PC-3 (cell line): ENCODE measurements at regions not wholly inside any gene's neighbourhood (a gene's known extent, or its start where the extent isn't known, plus 50 kb on each side); places are given as distances from the start of the nearest gene placed in this dataset.

Experiments used
- ATAC-seq: fragments of 200-7000 bp; cut with Tn5 transposase; 2 replicates; pipeline ENCODE4 v1.9.1; 2020; ENCODE audit warnings: mild to moderate bottlenecking, moderate library complexity
- BruUV-seq: library from RNA; stranded (reverse); fragments of 400-500 nt; replicated peaks from 2 replicates; lab custom pipeline; 2021; lab: Mats Ljungman, UMichigan
- CTCF ChIA-PET: fragments of 300-600 bp; sonication (Branson Sonifier 250); formaldehyde crosslinking; loops from one replicate; lab custom pipeline; 2022; ENCODE audit warnings: antibody characterized with exemption; lab: Charles Lee
- POLR2A ChIA-PET: fragments of 300-600 bp; sonication (Branson Sonifier 250); formaldehyde crosslinking; loops from one replicate; lab custom pipeline; 2022; ENCODE audit warnings: antibody characterized with exemption; ENCODE audit not compliant: unreplicated experiment; lab: Charles Lee
- DNase-seq: peaks from one replicate; pipeline ENCODE4 v3.0.0-alpha.2; 2015
- H2AFZ ChIP-seq: fragments of 300-600 bp; sonication (generic); 2 replicates; pipeline ENCODE4 v1.6.0; 2016; ENCODE audit warnings: antibody characterized with exemption, low read length
- H3F3A ChIP-seq: fragments of 300-600 bp; sonication (generic); one replicate; pipeline ENCODE4 v1.6.0; 2017; ENCODE audit warnings: antibody characterized with exemption, low read length, control low read depth, mild to moderate bottlenecking; ENCODE audit not compliant: unreplicated experiment
- H3K27ac ChIP-seq: fragments of 300-600 bp; sonication (generic); 2 replicates; pipeline ENCODE4 v1.5.1; 2016; ENCODE audit warnings: mild to moderate bottlenecking, low read length
- H3K27me3 ChIP-seq: fragments of 300-600 bp; sonication (generic); 2 replicates; pipeline ENCODE4 v1.6.1; 2016; ENCODE audit warnings: low read length, mixed read lengths
- H3K36me3 ChIP-seq: fragments of 300-600 bp; sonication (generic); 2 replicates; pipeline ENCODE4 v1.6.1; 2016; ENCODE audit warnings: low read depth, mixed run types, low read length, mixed read lengths
- H3K4me1 ChIP-seq: fragments of 300-600 bp; sonication (generic); 2 replicates; pipeline ENCODE4 v1.5.1; 2016; ENCODE audit warnings: low read length; ENCODE audit not compliant: insufficient read depth
- H3K4me2 ChIP-seq: fragments of 300-600 bp; sonication (generic); 2 replicates; pipeline ENCODE4 v1.6.0; 2016; ENCODE audit warnings: low read length
- H3K4me3 ChIP-seq: fragments of 300-600 bp; sonication (generic); 2 replicates; pipeline ENCODE4 v1.5.1; 2016; ENCODE audit warnings: mild to moderate bottlenecking, low read length, mixed read lengths
- H3K79me2 ChIP-seq: fragments of 300-600 bp; sonication (generic); 2 replicates; pipeline ENCODE4 v1.6.1; 2017; ENCODE audit warnings: low read length, mixed read lengths
- H3K9ac ChIP-seq: fragments of 300-600 bp; sonication (generic); 2 replicates; pipeline ENCODE4 v1.6.0; 2016; ENCODE audit warnings: mild to moderate bottlenecking, low read length
- H3K9me2 ChIP-seq: fragments of 300-600 bp; sonication (generic); replicated peaks from 2 replicates; pipeline ENCODE4 v1.6.1; 2016; ENCODE audit warnings: mixed run types, low read length, mixed read lengths
- H3K9me3 ChIP-seq: fragments of 300-600 bp; sonication (generic); 2 replicates; pipeline ENCODE4 v1.6.1; 2016; ENCODE audit warnings: low read length, mixed read lengths
- H4K20me1 ChIP-seq: fragments of 300-600 bp; sonication (generic); 2 replicates; pipeline ENCODE4 v1.6.1; 2016; ENCODE audit warnings: low read length, mixed read lengths
- CTCF ChIP-seq: fragments of 300-600 bp; sonication (generic); conservative IDR thresholded peaks from 2 replicates; pipeline ENCODE4 v1.5.1; 2017; ENCODE audit warnings: antibody characterized with exemption, low read depth, mild to moderate bottlenecking, low read length
- EZH2 ChIP-seq: fragments of 300-600 bp; sonication (generic); IDR thresholded peaks from one replicate; pipeline ENCODE4 v1.6.1; 2017; ENCODE audit warnings: antibody characterized with exemption, mild to moderate bottlenecking, low read length; ENCODE audit not compliant: unreplicated experiment
- EZH2phosphoT487 ChIP-seq: fragments of 300-600 bp; sonication (generic); IDR thresholded peaks from 2 replicates; pipeline ENCODE4 v1.6.1; 2018; ENCODE audit warnings: mild to moderate bottlenecking, antibody characterized with exemption, low read length, borderline replicate concordance
- intact Hi-C: fragments of 100-400 bp; cut with micrococcal nuclease; formaldehyde crosslinking; loops from 2 replicates; pipeline ENCODE4 v1.9.0; 2023

DNA sequence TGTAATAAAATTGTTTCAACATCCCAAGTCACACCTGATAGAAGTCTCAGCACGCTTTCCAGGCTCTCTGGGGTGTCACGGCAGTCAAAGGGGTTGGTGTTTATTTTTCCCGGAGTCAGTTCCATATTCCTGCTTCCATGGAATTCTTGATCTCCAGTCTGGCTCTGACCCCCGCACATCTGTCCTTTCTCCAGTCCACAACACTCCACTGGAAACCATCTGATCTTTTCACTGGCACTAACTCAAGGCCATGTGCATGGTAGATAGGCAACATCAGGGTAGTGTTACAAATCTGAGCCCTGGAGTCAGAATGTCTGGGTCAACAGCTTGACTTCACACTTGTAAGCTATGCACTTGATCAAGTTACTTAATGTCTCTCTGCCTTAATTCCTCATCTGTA is 176.2 kb downstream of the WDR11 start:
- CTCF ChIA-PET = no interaction called here
- POLR2A ChIA-PET = no interaction called here
- H3K36me3 ChIP-seq = no peaks in the 10 kb centered on the region
- H2AFZ ChIP-seq = no peak overlapping the region
- no peak for ATAC-seq
- intact Hi-C loops = no loop called here
- H3F3A ChIP-seq = no peaks in the 10 kb centered on the region
- no peak overlapping the region for H3K9ac ChIP-seq
- DNase-seq = no peak
- H3K4me1 ChIP-seq = no peaks in the 10 kb centered on the region
- H3K27me3 ChIP-seq = peaks cover 17% of the 10 kb centered on the region; the same call in 1 of the 2 replicates
- no peak overlapping the region for H3K27ac ChIP-seq
- no peaks in the 10 kb centered on the region for H3K9me2 ChIP-seq
- H3K9me3 ChIP-seq = no peaks in the 10 kb centered on the region
- no TSS peak for BruUV-seq
- H4K20me1 ChIP-seq = no peaks in the 10 kb centered on the region
- no peak overlapping the region for H3K4me3 ChIP-seq
- no peaks in the 10 kb centered on the region for H3K79me2 ChIP-seq
- no peak overlapping the region for H3K4me2 ChIP-seq
- TF ChIP-seq CTCF (no peak), EZH2 (no peak), EZH2phosphoT487 (no peak)

DNA sequence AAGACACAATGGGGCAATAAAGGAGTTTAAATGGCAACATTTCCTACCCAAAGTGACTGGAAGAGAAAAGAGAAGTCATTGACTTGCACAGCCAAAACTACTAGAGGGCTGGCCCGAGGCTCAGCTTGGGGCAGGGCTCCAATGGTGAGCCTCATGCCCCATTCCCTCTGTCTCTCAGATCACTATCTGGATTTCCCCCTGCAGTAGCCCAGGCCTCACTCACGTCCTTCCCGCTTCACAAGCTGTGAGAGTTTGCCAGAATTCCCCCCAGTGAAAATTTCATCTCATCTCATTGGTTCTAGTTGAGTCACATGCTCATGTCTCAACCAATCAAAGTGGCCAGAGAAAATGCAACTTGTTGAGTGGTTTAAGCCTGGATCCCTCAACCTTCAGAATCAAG is 181.3 kb downstream of the WDR11 start:
- H3K4me2 ChIP-seq = no peak overlapping the region
- CTCF ChIA-PET = no interaction called here
- H3K27me3 ChIP-seq = peaks cover 32% of the 10 kb centered on the region; the same call in 1 of the 2 replicates
- no peaks in the 10 kb centered on the region for H3K9me2 ChIP-seq
- DNase-seq = no peak
- no peak overlapping the region for H2AFZ ChIP-seq
- H3K27ac ChIP-seq = no peak overlapping the region
- no peak overlapping the region for H3K4me3 ChIP-seq
- no peaks in the 10 kb centered on the region for H3K4me1 ChIP-seq
- no peaks in the 10 kb centered on the region for H3K9me3 ChIP-seq
- POLR2A ChIA-PET = no interaction called here
- no peaks in the 10 kb centered on the region for H3K79me2 ChIP-seq
- H3K9ac ChIP-seq = no peak overlapping the region
- intact Hi-C loops = no loop called here
- BruUV-seq = no TSS peak
- no peaks in the 10 kb centered on the region for H3F3A ChIP-seq
- no peaks in the 10 kb centered on the region for H4K20me1 ChIP-seq
- TF ChIP-seq EZH2phosphoT487 = no peak
- no peak for TF ChIP-seq CTCF
- no peak for TF ChIP-seq EZH2
- no peak for ATAC-seq
- H3K36me3 ChIP-seq = no peaks in the 10 kb centered on the region

GRCh38 chr10:121033366-121033765 is 182.2 kb downstream of the WDR11 start:
- no TSS peak for BruUV-seq
- H4K20me1 ChIP-seq = no peaks in the 10 kb centered on the region
- no peak for TF ChIP-seq EZH2
- TF ChIP-seq EZH2phosphoT487 = no peak
- no peak for TF ChIP-seq CTCF
- ATAC-seq (no peak), DNase-seq (no peak)
- no peaks in the 10 kb centered on the region for H3F3A ChIP-seq
- ChIA-PET CTCF (no interaction called here), POLR2A (no interaction called here)
- H3K27me3 ChIP-seq = peaks cover 30% of the 10 kb centered on the region; the same call in 1 of the 2 replicates
- H3K4me1 ChIP-seq = no peaks in the 10 kb centered on the region
- intact Hi-C loops = no loop called here
- no peak overlapping the region for H3K4me2 ChIP-seq
- H3K36me3 ChIP-seq = no peaks in the 10 kb centered on the region
- H3K27ac ChIP-seq = no peak overlapping the region
- H3K9ac ChIP-seq = no peak overlapping the region
- H3K9me2 ChIP-seq = no peaks in the 10 kb centered on the region
- H3K4me3 ChIP-seq = no peak overlapping the region
- H3K9me3 ChIP-seq = no peaks in the 10 kb centered on the region
- H3K79me2 ChIP-seq = no peaks in the 10 kb centered on the region
- no peak overlapping the region for H2AFZ ChIP-seq
